Gastroesophageal sphincter (tissue), 4 donors: ENCODE measurements at regions not wholly inside any gene's neighbourhood (a gene's known extent, or its start where the extent isn't known, plus 50 kb on each side); places are given as distances from the start of the nearest gene placed in this dataset.
A peak's percentile ranks its signal among the peaks of the same experiment; 100 is the strongest.

Experiments
- ATAC-seq: fragments of 150-250 bp; one replicate; pipeline ENCODE4 v1.9.1; 2016; ENCODE audit warnings: mild to moderate bottlenecking, moderate library complexity
- H3K27ac ChIP-seq, 4 donors: fragments of 200-600 bp; sonication (generic) in 3 of 4; 1 replicate in 3 of 4; 2 replicates in 1 of 4; pipeline ENCODE4 v1.5.1; 2016 to 2019
- H3K27me3 ChIP-seq: fragments of 200-600 bp; sonication (generic); one replicate; pipeline ENCODE4 v1.5.1; 2019
- H3K36me3 ChIP-seq, 2 donors: fragments of 200-600 bp; sonication (generic); one replicate each; pipeline ENCODE4 v1.5.1; 2019; ENCODE audit warnings: control low read depth in 1 of 2
- H3K4me1 ChIP-seq, 3 donors: fragments of 200-600 bp; sonication (generic); 1 replicate in 2 of 3; 2 replicates in 1 of 3; pipeline ENCODE4 v1.5.1; 2016 to 2019; ENCODE audit warnings: control low read depth in 2 of 3
- H3K4me3 ChIP-seq, 2 donors: fragments of 200-600 bp; sonication (generic); one replicate each; pipeline ENCODE4 v1.5.1; 2019; ENCODE audit warnings: mild to moderate bottlenecking in 1 of 2, moderate library complexity in 1 of 2
- H3K9me3 ChIP-seq, 3 donors: fragments of 200-600 bp; sonication (generic); one replicate each; pipeline ENCODE4 v1.5.1; 2017 to 2019; ENCODE audit warnings: control low read depth in 2 of 3
- EP300 ChIP-seq: sonication (generic); formaldehyde crosslinking; IDR thresholded peaks from one replicate; pipeline ENCODE4 v1.6.1; 2017; ENCODE audit warnings: antibody characterized with exemption, mild to moderate bottlenecking
- POLR2A ChIP-seq, 2 donors: fragments of 450-650 bp; IDR thresholded peaks; one replicate each; pipeline ENCODE4 v1.6.1; 2017; ENCODE audit warnings: antibody characterized with exemption in 2 of 2, mild to moderate bottlenecking in 2 of 2, moderate library complexity in 1 of 2
- POLR2AphosphoS5 ChIP-seq: sonication (generic); formaldehyde crosslinking; IDR thresholded peaks from one replicate; pipeline ENCODE4 v1.6.1; 2017; ENCODE audit warnings: antibody characterized with exemption
- WGBS, 2 donors: methylation state at CpG; one replicate each; pipeline ENCODE4 v1.1.5; 2018; ENCODE audit warnings: low coverage in 1 of 2; 5-methylcytosine and 5-hydroxymethylcytosine counted together
- TF ChIP-seq, protein P1 (sequence below), 4 experiments: fragments of 200-600 bp in 2 of 4; fragments of 450-650 bp in 2 of 4; sonication (generic) in 1 of 4; IDR thresholded peaks; one replicate each; pipeline ENCODE4 v1.5.1; 2017 to 2019; ENCODE audit warnings: antibody characterized with exemption in 4 of 4, mild to moderate bottlenecking in 2 of 4, moderate library complexity in 2 of 4

DNA sequence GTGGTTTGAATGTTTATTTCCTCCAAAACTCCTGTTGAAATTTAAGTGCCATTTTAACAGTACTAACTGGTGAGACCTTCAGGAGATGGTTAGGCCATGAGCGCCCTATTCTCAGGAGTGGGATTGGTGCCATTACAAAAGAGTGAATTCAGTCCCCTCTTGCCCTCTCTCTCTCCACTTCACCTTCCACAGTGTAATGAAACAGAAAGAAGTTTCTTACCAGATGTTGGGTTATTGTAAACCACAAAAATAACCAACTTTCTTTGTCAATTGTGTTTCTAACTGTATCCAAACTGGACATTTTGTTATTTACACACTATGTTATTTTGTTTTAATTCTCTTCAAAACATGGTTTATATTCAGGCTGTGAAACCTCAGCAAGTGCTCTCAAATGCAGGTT, 1734.3 kb downstream of the PCDH7 start:
- ATAC-seq = no peak
- H3K4me3 ChIP-seq = no peak overlapping the region
- H3K27me3 ChIP-seq = no peaks in the 10 kb centered on the region
- no peaks in the 10 kb centered on the region for H3K4me1 ChIP-seq
- TF ChIP-seq POLR2A (IDR thresholded peaks at IDR 0.05) (no peak), POLR2AphosphoS5 (no peak), EP300 (no peak)
- TF ChIP-seq, protein P1, sequence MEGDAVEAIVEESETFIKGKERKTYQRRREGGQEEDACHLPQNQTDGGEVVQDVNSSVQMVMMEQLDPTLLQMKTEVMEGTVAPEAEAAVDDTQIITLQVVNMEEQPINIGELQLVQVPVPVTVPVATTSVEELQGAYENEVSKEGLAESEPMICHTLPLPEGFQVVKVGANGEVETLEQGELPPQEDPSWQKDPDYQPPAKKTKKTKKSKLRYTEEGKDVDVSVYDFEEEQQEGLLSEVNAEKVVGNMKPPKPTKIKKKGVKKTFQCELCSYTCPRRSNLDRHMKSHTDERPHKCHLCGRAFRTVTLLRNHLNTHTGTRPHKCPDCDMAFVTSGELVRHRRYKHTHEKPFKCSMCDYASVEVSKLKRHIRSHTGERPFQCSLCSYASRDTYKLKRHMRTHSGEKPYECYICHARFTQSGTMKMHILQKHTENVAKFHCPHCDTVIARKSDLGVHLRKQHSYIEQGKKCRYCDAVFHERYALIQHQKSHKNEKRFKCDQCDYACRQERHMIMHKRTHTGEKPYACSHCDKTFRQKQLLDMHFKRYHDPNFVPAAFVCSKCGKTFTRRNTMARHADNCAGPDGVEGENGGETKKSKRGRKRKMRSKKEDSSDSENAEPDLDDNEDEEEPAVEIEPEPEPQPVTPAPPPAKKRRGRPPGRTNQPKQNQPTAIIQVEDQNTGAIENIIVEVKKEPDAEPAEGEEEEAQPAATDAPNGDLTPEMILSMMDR (IDR thresholded peaks at IDR 0.05) = no peak
- no peaks in the 10 kb centered on the region for H3K9me3 ChIP-seq
- no peaks in the 10 kb centered on the region for H3K36me3 ChIP-seq
- WGBS, 2 donors = 85 to 100% methylated on average over 1 of the region's 1 CpG
- no peak overlapping the region for H3K27ac ChIP-seq

DNA sequence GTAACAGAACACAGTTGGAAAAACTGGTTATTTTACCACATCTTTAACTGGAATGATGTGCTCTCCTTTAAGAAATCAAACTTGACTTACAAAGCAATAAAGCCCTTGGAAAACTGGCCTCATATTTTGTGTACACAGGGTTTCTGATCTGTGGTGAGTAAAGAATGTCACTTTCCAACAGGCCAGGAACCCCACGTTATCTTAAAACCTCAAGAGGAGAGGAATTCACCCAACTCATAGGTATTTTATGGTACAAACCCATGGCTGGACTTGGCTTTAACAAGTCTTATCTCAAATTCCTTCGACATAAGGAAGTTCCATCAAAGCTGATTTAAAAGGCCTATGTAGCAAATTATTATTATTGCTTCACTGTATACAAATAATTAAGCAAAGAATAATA, 1735.1 kb downstream of the PCDH7 start:
- WGBS, 2 donors = 76 to 85% methylated on average over 2 of the region's 2 CpGs
- no peak overlapping the region for H3K4me3 ChIP-seq
- TF ChIP-seq POLR2A (IDR thresholded peaks at IDR 0.05) (no peak), EP300 (no peak), POLR2AphosphoS5 (no peak)
- TF ChIP-seq, protein P1 (IDR thresholded peaks at IDR 0.05) = no peak
- no peaks in the 10 kb centered on the region for H3K9me3 ChIP-seq
- no peaks in the 10 kb centered on the region for H3K4me1 ChIP-seq
- no peaks in the 10 kb centered on the region for H3K27me3 ChIP-seq
- no peak overlapping the region for H3K27ac ChIP-seq
- no peak for ATAC-seq
- H3K36me3 ChIP-seq = no peaks in the 10 kb centered on the region

DNA sequence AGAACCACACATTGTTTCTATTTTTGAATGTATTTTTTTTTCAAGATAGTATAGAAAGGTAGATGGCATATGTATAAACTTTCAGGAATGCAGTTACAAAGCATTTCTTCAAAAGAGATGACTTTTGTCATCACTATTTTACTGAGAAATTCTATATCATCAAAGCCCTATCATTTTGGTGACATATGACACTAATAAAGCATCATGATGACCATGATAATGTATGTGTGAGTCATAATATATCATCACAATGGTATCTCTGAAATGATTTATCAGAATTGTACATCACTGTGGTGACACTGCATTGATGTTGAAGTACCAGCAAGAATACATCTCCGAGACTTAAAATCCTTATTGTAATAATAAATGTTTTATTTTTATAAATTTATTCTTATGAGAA, 1740.8 kb downstream of the PCDH7 start:
- Histone ChIP-seq H3K27me3 (no peaks in the 10 kb centered on the region), H3K9me3 (no peaks in the 10 kb centered on the region), H3K36me3 (no peaks in the 10 kb centered on the region), H3K4me3 (no peak overlapping the region), H3K4me1 (no peaks in the 10 kb centered on the region), H3K27ac (no peak overlapping the region)
- no peak for ATAC-seq
- TF ChIP-seq POLR2A (IDR thresholded peaks at IDR 0.05) (no peak), POLR2AphosphoS5 (no peak), EP300 (no peak)
- TF ChIP-seq, protein P1 (IDR thresholded peaks at IDR 0.05) = no peak
- 89 to 100% methylated on average over 1 of the region's 1 CpG for WGBS, 2 donors

DNA sequence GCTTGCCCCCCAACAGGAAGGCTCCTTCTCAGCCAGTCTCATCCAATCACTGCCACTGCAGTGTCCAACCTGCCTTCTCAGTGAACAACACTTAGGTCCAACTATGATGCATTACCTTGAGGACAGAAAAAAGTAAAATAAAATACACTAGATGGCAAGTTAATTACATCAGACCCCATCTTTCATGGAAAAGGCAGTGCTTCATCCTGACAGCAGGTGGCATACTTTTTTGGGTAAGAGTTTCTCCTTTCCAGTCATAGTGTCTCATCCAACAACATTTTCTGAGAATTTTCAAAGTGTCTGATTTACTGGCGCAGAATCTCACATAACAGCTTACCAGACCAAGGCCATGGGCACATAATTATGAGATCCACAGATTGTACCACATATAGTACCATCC, 1742.8 kb downstream of the PCDH7 start:
- no peak for ATAC-seq
- Histone ChIP-seq H3K9me3 (no peaks in the 10 kb centered on the region), H3K27ac (no peak overlapping the region), H3K4me1 (no peaks in the 10 kb centered on the region), H3K27me3 (no peaks in the 10 kb centered on the region), H3K36me3 (no peaks in the 10 kb centered on the region), H3K4me3 (no peak overlapping the region)
- 71 to 100% methylated on average over 1 of the region's 1 CpG for WGBS, 2 donors
- TF ChIP-seq POLR2A (IDR thresholded peaks at IDR 0.05) = no peak
- TF ChIP-seq POLR2AphosphoS5 = no peak
- TF ChIP-seq, protein P1 (IDR thresholded peaks at IDR 0.05) = peak in 1 of 4 experiments; percentile 30

DNA sequence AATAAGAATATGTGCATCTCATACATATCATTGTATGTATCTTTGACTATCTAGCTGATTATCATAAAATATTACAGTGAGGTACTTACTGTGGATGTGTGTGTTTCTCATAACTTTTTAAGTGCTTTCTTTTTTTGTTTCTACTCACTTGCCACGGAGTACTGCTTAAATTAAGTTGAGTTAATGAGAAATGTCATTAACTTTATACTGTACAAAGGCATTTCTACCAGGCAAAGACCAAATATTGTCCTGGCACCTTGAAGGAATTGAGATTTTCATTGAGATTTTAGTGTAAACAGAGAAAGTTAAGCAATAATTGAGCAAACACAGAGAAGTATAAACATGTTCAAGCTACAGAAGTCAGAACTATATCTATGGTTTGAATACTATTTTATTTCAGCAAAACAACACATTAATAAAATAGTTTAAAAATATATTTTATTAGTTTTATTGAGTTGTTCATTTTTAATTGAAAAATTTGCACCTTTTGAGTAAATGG, 1750.0 kb downstream of the PCDH7 start:
- no peak for ATAC-seq
- no peaks in the 10 kb centered on the region for H3K27me3 ChIP-seq
- no peaks in the 10 kb centered on the region for H3K36me3 ChIP-seq
- no peak overlapping the region for H3K27ac ChIP-seq
- TF ChIP-seq EP300 (no peak), POLR2A (IDR thresholded peaks at IDR 0.05) (no peak), POLR2AphosphoS5 (no peak)
- TF ChIP-seq, protein P1 (IDR thresholded peaks at IDR 0.05) = no peak
- H3K4me1 ChIP-seq = no peaks in the 10 kb centered on the region
- no peaks in the 10 kb centered on the region for H3K9me3 ChIP-seq
- WGBS, 2 donors = 69% methylated on average over 1 of the region's 1 CpG; no CpG with 5 or more reads in 1 of the 2 donors
- H3K4me3 ChIP-seq = no peak overlapping the region
